Skeletal muscle satellite cell (primary cell): ENCODE measurements at regions not wholly inside any gene's neighbourhood (a gene's known extent, or its start where the extent isn't known, plus 50 kb on each side); places are given as distances from the start of the nearest gene placed in this dataset.
"Not testable (repeated sequence)": the region's sequence is repeated elsewhere in the genome, so short reads cannot be mapped to it uniquely, and the experiment has no call there.

Experiments used
- H3K27me3 ChIP-seq: 2 replicates; pipeline ENCODE4 v1.7.0; 2013; ENCODE audit warnings: low read length; ENCODE audit not compliant: control insufficient read depth, insufficient read depth
- H3K36me3 ChIP-seq: 2 replicates; pipeline ENCODE4 v1.7.0; 2013; ENCODE audit warnings: mild to moderate bottlenecking, control low read depth, low read length; ENCODE audit not compliant: insufficient read depth
- H3K4me1 ChIP-seq: 2 replicates; pipeline ENCODE4 v1.7.0; 2013; ENCODE audit warnings: low read length; ENCODE audit not compliant: control insufficient read depth, insufficient read depth
- H3K4me2 ChIP-seq: 2 replicates; pipeline ENCODE4 v1.7.0; 2013; ENCODE audit warnings: mild to moderate bottlenecking, low read length
- H3K4me3 ChIP-seq: 2 replicates; pipeline ENCODE4 v1.7.0; 2013; ENCODE audit warnings: low read length
- H3K9ac ChIP-seq: 2 replicates; pipeline ENCODE4 v1.7.0; 2013; ENCODE audit warnings: mild to moderate bottlenecking, low read depth, low read length, moderate library complexity
- H3K9me3 ChIP-seq: replicated peaks from 2 replicates; pipeline ENCODE4 v1.7.0; 2013; ENCODE audit warnings: mild to moderate bottlenecking, control low read depth, low read length

- H3K4me1 ChIP-seq, result peaks cover 4% of the 10 kb centered on the region
- H3K36me3 ChIP-seq, result no peaks in the 10 kb centered on the region
- H3K9me3 ChIP-seq, result no peaks in the 10 kb centered on the region
- no peak overlapping the region for H3K4me3 ChIP-seq
- H3K27me3 ChIP-seq, result no peaks in the 10 kb centered on the region
- H3K4me2 ChIP-seq, result no peak overlapping the region
- H3K9ac ChIP-seq, result no peak overlapping the region
Observed at GRCh38 chr5:125451622-125452021, 705.2 kb upstream of the ZNF608 start.

DNA sequence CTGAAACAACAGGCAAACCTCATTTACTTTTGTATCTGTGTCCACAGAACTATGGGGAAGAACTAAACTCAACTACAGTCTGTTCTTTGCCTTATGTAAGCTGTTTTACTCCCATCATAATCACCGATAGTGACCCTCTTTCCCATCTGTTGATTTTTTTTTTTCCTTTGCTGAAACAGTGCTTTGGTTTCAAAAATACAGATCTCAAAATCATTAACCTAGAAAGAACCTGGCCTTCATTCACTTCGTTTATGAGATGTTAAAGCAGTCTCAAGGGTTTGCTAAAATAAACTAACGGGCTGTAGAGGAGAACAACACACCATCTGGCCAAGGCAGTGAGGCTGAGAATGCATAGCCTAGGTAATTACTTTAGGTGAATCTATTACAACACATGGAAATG lies 706.6 kb upstream of the ZNF608 start:
- H3K27me3 ChIP-seq, result no peaks in the 10 kb centered on the region
- no peak overlapping the region for H3K9ac ChIP-seq
- no peaks in the 10 kb centered on the region for H3K36me3 ChIP-seq
- no peak overlapping the region for H3K4me3 ChIP-seq
- H3K4me1 ChIP-seq, result no peaks in the 10 kb centered on the region
- no peak overlapping the region for H3K4me2 ChIP-seq
- H3K9me3 ChIP-seq, result no peaks in the 10 kb centered on the region

DNA sequence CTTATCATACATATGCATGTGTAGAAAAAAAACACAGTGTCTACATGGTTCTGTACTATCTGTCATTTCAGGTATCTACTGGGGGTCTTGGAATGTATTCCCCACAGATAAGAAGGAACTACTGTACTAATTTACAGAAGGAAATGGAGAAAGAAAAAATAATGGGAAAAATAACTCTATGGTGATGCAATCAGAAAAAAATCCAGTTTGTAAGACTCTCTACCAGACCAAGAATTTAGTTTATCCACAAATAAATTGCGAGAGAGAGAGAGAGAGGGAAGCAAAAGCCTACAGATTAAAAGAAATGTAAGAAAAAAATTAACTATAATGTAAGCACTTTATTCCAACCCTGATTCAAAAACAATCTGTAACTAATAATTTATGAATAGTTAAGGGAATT lies 708.6 kb upstream of the ZNF608 start:
- H3K4me3 ChIP-seq, result no peak overlapping the region
- no peaks in the 10 kb centered on the region for H3K36me3 ChIP-seq
- no peak overlapping the region for H3K9ac ChIP-seq
- H3K4me1 ChIP-seq, result no peaks in the 10 kb centered on the region
- no peak overlapping the region for H3K4me2 ChIP-seq
- no peaks in the 10 kb centered on the region for H3K27me3 ChIP-seq
- no peaks in the 10 kb centered on the region for H3K9me3 ChIP-seq

- not testable (repeated sequence) for H3K4me2 ChIP-seq, H3K4me1 ChIP-seq, H3K4me3 ChIP-seq, H3K27me3 ChIP-seq, H3K36me3 ChIP-seq, H3K9me3 ChIP-seq, H3K9ac ChIP-seq
Observed at GRCh38 chr5:125456005-125456404, 709.6 kb upstream of the ZNF608 start.

DNA sequence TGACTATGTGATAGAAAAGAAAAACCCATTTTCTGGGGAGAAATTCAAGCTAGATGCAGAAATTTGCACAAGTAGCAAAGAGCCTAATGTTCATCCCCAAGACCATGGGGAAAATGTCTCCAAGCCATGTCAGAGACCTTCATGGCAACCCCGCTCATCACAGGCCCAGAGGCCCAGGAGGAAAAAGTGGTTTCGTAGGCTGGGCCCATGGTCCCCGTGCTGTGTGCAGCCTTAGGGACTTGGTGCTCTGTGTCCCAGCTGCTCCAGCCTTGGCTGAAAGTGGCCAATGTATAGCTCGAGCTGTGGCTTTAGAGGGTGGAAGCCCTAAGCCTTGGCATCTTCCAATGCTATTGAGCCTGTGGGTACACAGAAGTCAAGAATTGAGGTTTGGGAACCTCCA lies 711.2 kb upstream of the ZNF608 start:
- Histone ChIP-seq H3K9me3 (no peaks in the 10 kb centered on the region), H3K4me3 (no peak overlapping the region), H3K36me3 (no peaks in the 10 kb centered on the region), H3K4me1 (no peaks in the 10 kb centered on the region), H3K4me2 (no peak overlapping the region), H3K9ac (no peak overlapping the region), H3K27me3 (no peaks in the 10 kb centered on the region)

DNA sequence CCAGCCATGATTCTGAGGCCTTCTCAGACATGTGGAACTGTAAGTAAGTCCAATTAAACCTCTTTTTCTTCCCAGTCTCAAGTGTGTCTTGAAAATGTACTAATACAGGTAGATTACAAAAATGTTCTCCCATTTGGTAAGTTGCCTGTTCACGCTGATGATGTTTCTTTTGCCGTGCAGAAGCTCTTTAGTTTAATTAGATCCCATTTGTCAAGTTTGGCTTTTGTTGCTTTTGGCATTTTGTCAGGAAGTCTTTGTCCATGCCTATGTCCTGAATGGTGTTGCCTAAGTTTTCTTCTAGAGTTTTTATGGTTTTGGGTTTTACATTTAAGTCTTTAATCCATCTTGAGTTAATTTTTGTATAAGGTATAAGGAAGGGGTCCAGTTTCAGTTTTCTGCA lies 712.5 kb upstream of the ZNF608 start:
- not testable (repeated sequence) for H3K36me3 ChIP-seq, H3K4me2 ChIP-seq, H3K4me1 ChIP-seq, H3K9ac ChIP-seq, H3K4me3 ChIP-seq, H3K9me3 ChIP-seq, H3K27me3 ChIP-seq

GRCh38 chr5:125461641-125462072 lies 715.2 kb upstream of the ZNF608 start:
- no peak overlapping the region for H3K4me2 ChIP-seq
- H3K9ac ChIP-seq, result no peak overlapping the region
- no peaks in the 10 kb centered on the region for H3K27me3 ChIP-seq
- no peak overlapping the region for H3K4me3 ChIP-seq
- H3K9me3 ChIP-seq, result no peaks in the 10 kb centered on the region
- no peaks in the 10 kb centered on the region for H3K4me1 ChIP-seq
- H3K36me3 ChIP-seq, result no peaks in the 10 kb centered on the region

DNA sequence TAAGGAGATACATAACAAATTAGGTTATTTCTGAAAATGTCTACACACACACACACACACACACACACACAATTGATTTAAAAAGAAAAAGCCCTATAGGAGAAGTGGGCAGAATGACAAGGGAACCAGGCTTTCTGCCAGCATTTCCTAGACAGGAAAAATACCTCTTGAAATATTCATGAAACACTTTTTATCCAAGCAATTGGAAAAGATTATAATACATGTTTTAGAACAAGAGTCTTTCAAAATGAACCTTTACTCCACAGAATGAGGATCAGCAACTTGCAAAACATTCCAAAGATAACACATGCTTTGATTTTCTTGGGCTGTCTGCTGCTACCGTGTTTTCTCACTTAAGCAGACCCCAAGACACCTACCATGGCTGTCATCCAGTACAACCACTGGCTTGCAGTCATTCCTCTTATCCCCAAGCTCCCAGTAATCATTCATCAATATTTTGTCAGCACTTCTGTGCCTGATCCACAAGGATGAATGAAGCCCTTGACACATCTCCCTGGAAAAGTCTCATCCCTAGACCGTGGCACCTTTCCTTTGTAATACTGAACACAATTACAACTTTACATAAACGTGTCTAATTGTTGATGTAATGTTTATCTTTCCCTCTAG lies 717.1 kb upstream of the ZNF608 start:
- Histone ChIP-seq H3K4me2 (no peak overlapping the region), H3K4me3 (no peak overlapping the region), H3K9ac (no peak overlapping the region), H3K4me1 (no peaks in the 10 kb centered on the region), H3K27me3 (no peaks in the 10 kb centered on the region), H3K9me3 (no peaks in the 10 kb centered on the region), H3K36me3 (no peaks in the 10 kb centered on the region)

GRCh38 chr5:125464847-125465432 lies 718.5 kb upstream of the ZNF608 start:
- H3K4me1 ChIP-seq, result no peaks in the 10 kb centered on the region
- no peak overlapping the region for H3K9ac ChIP-seq
- H3K9me3 ChIP-seq, result no peaks in the 10 kb centered on the region
- no peaks in the 10 kb centered on the region for H3K27me3 ChIP-seq
- H3K36me3 ChIP-seq, result no peaks in the 10 kb centered on the region
- no peak overlapping the region for H3K4me3 ChIP-seq
- no peak overlapping the region for H3K4me2 ChIP-seq

DNA sequence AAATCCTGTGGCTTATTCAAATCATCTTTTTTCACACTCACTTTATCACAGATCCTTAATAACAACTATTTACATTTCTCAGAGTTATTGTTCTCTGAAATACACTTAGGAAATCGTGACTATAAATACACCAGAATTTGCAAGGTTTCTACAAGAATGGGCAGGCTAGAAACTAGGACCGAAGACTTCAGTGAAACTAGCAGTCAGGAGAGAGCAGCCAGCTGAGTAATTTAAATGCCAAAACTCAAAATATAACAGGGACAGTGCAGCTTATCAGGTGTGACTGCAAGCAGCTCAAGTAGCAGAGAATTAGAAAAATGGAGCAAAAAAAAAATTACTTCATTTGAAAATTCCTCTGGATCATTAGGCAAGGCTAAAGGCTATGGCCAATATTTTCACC lies 719.3 kb upstream of the ZNF608 start:
- H3K4me2 ChIP-seq, result no peak overlapping the region
- no peaks in the 10 kb centered on the region for H3K4me1 ChIP-seq
- H3K27me3 ChIP-seq, result no peaks in the 10 kb centered on the region
- H3K4me3 ChIP-seq, result no peak overlapping the region
- no peaks in the 10 kb centered on the region for H3K9me3 ChIP-seq
- no peaks in the 10 kb centered on the region for H3K36me3 ChIP-seq
- no peak overlapping the region for H3K9ac ChIP-seq

DNA sequence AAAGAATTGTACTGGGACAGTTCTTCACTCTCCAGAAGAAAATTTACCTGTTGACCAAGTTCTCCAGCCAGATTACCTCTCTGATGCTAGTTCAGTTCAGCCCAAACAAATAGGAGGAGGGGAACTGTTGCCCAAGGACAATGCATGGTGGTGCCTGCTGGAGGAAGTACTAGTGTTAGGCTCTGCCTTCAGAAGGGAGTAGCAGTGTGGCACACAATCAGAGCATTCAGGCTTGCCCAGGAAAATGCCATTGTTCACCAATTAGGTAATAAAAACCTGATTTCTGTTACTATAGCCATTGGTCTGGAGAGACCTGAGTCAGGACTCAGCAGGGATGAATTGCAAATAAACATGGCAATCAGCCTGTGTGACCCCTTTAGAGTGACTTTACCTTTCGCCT lies 720.8 kb upstream of the ZNF608 start:
- Histone ChIP-seq H3K4me2 (no peak overlapping the region), H3K27me3 (no peaks in the 10 kb centered on the region)

DNA sequence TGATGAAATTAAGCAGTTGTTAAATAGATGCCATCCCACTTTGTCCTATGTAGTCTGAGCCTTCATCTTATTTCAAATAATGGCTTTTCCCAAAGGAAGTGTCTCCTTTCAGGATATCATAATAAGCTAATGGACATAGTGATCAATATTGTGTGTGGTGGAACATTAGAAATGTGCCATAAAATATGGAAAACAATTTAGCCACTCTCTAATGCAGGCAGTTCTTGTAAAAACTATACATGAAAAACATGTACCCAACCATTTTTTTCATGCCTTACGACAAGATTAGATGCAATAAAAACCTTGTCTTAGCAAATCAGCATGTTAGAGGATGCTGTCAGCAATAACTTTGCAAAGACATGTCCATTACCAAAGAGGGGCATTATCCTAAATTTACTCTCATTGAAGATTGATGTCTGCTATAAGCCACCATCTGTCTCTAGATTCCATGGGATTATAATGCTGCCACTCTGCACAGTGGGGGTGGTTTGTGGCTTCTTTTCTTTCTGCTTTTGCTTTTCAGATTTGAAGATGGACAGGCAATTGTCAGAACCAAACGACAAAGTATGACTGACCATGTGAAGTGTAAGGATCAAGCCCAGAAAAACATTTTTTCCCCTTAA lies 724.0 kb upstream of the ZNF608 start:
- Histone ChIP-seq H3K9me3 (no peaks in the 10 kb centered on the region), H3K9ac (no peak overlapping the region), H3K36me3 (no peaks in the 10 kb centered on the region), H3K4me1 (no peaks in the 10 kb centered on the region), H3K27me3 (no peaks in the 10 kb centered on the region), H3K4me3 (no peak overlapping the region), H3K4me2 (no peak overlapping the region)

More for the DNA sequence above, 720.8 kb upstream of the ZNF608 start:
- Histone ChIP-seq H3K9ac (no peak overlapping the region), H3K36me3 (no peaks in the 10 kb centered on the region), H3K4me1 (no peaks in the 10 kb centered on the region), H3K9me3 (no peaks in the 10 kb centered on the region), H3K4me3 (no peak overlapping the region)
